Gastrocnemius medialis (tissue), 4 donors: ENCODE measurements at regions not wholly inside any gene's neighbourhood (a gene's known extent, or its start where the extent isn't known, plus 50 kb on each side); places are given as distances from the start of the nearest gene placed in this dataset.

Experiments used
- ATAC-seq, 2 donors: fragments of 150-250 bp; one replicate each; pipeline ENCODE4 v1.9.1; 2016
- DNase-seq, 2 donors: peaks; one replicate each; pipeline ENCODE4 v3.0.0-alpha.2; 2019
- H3K27ac ChIP-seq, 4 donors: fragments of 200-600 bp; sonication (generic); 1 replicate in 1 of 4; 2 replicates in 3 of 4; pipeline ENCODE4 v1.5.1; 2016 to 2018; ENCODE audit warnings: mild to moderate bottlenecking in 2 of 4, moderate library complexity in 1 of 4
- H3K27me3 ChIP-seq, 3 donors: fragments of 200-600 bp; sonication (generic) in 2 of 3; 1 replicate in 1 of 3; 2 replicates in 2 of 3; pipeline versions ENCODE4 v1.5.1 to v1.6.0; 2016 to 2019; ENCODE audit warnings: mild to moderate bottlenecking in 1 of 3, moderate library complexity in 1 of 3
- H3K36me3 ChIP-seq, 2 donors: fragments of 200-600 bp; sonication (generic) in 1 of 2; one replicate each; pipeline ENCODE4 v1.5.1; 2017 to 2018
- H3K4me1 ChIP-seq, 2 donors: fragments of 200-600 bp; sonication (generic) in 1 of 2; one replicate each; pipeline ENCODE4 v1.5.1; 2016 to 2017; ENCODE audit warnings: mild to moderate bottlenecking in 2 of 2
- H3K4me3 ChIP-seq, 4 donors: fragments of 200-600 bp; sonication (generic) in 3 of 4; 1 replicate in 1 of 4; 2 replicates in 3 of 4; pipeline ENCODE4 v1.5.1; 2016 to 2019; ENCODE audit warnings: mild to moderate bottlenecking in 2 of 4
- H3K9me3 ChIP-seq, 3 donors: fragments of 200-600 bp; sonication (generic) in 2 of 3; 1 replicate in 1 of 3; 2 replicates in 2 of 3; pipeline ENCODE4 v1.5.1; 2016 to 2019
- POLR2A ChIP-seq, 2 donors: fragments of 450-650 bp; IDR thresholded peaks; one replicate each; pipeline ENCODE4 v1.6.1; 2017; ENCODE audit warnings: antibody characterized with exemption in 2 of 2, mild to moderate bottlenecking in 2 of 2, moderate library complexity in 2 of 2
- in situ Hi-C, 4 donors: fragments of 200-750 bp; cut with MboI; loops; one replicate each; pipeline versions ENCODE4 v1.15.0 to v1.8.0; 2017; ENCODE audit warnings: low sequenced_read_pairs in 4 of 4
- intact Hi-C: fragments of 100-400 bp; cut with DNase I; formaldehyde crosslinking; loops from one replicate; pipeline ENCODE4 v1.15.1; 2023; ENCODE audit warnings: low total_unique reads
- TF ChIP-seq, protein P1 (sequence below), 5 experiments: fragments of 450-650 bp in 3 of 5; fragments of 200-600 bp in 2 of 5; sonication (generic) in 2 of 5; IDR thresholded peaks in 4 of 5; conservative IDR thresholded peaks in 1 of 5; 1 replicate in 4 of 5; 2 replicates in 1 of 5; pipeline ENCODE4 v1.5.1; 2016 to 2019; ENCODE audit warnings: antibody characterized with exemption in 5 of 5, mild to moderate bottlenecking in 3 of 5, moderate library complexity in 3 of 5

DNA sequence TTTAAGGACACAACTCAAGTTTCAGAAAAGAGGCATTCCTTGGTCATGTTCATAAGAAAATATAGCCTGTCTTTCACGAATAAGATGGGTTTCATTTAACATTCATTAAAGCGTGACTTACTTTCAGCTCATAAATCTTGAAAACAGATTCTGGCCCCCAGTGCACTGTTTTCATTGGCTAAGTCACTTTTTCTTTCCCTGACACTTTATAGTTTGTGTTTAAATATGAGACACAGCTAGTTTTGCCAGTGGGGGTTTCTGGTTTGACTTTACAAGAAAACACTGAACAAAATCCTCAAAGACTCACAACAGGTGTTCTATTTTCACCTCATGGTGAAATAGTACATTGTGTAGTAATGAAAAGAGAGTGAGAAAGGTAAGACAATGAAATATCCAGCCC is 65.9 kb downstream of the PHLDA1 start:
- H3K9me3 ChIP-seq, result no peaks in the 10 kb centered on the region
- intact Hi-C loops (no loop called here), in situ Hi-C loops (no loop called here)
- DNase-seq, result no peak
- TF ChIP-seq, protein P1, sequence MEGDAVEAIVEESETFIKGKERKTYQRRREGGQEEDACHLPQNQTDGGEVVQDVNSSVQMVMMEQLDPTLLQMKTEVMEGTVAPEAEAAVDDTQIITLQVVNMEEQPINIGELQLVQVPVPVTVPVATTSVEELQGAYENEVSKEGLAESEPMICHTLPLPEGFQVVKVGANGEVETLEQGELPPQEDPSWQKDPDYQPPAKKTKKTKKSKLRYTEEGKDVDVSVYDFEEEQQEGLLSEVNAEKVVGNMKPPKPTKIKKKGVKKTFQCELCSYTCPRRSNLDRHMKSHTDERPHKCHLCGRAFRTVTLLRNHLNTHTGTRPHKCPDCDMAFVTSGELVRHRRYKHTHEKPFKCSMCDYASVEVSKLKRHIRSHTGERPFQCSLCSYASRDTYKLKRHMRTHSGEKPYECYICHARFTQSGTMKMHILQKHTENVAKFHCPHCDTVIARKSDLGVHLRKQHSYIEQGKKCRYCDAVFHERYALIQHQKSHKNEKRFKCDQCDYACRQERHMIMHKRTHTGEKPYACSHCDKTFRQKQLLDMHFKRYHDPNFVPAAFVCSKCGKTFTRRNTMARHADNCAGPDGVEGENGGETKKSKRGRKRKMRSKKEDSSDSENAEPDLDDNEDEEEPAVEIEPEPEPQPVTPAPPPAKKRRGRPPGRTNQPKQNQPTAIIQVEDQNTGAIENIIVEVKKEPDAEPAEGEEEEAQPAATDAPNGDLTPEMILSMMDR (IDR thresholded peaks at IDR 0.05 in 4 of 5, conservative IDR thresholded peaks at IDR 0.05 in 1 of 5), result no peak
- TF ChIP-seq POLR2A (IDR thresholded peaks at IDR 0.05), result no peak
- H3K27me3 ChIP-seq, result no peaks in the 10 kb centered on the region
- H3K4me3 ChIP-seq, result no peak overlapping the region
- ATAC-seq, result no peak
- H3K36me3 ChIP-seq, result no peaks in the 10 kb centered on the region
- no peak overlapping the region for H3K27ac ChIP-seq
- no peaks in the 10 kb centered on the region for H3K4me1 ChIP-seq

DNA sequence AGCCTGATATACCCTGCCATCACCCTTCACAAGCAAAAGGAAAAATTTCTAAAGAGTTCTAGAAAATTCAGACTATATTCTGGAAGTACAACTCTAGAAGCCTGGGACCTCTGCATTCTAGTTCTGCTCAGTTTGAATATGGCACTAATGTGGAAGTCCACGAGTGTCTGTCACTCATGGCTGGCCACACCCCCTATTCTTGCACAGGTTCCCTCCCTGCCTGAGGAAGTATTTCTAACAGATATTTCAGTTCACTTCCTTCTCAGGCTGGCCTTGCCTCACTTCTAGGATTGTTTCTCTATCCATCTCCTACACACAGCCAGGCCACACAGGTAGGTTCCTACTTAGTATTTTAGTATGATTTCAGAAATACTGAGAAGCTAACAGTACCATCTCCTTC is 67.4 kb downstream of the PHLDA1 start:
- in situ Hi-C loops, result no loop called here
- DNase-seq, result peak in 1 of 2 donors; percentile 23
- H3K27me3 ChIP-seq, result no peaks in the 10 kb centered on the region
- H3K4me3 ChIP-seq, result no peak overlapping the region
- no peaks in the 10 kb centered on the region for H3K4me1 ChIP-seq
- no peak for ATAC-seq
- H3K27ac ChIP-seq, result no peak overlapping the region
- intact Hi-C loops, result no loop called here
- TF ChIP-seq POLR2A (IDR thresholded peaks at IDR 0.05), result no peak
- TF ChIP-seq, protein P1 (IDR thresholded peaks at IDR 0.05 in 4 of 5, conservative IDR thresholded peaks at IDR 0.05 in 1 of 5), result no peak
- H3K9me3 ChIP-seq, result no peaks in the 10 kb centered on the region
- H3K36me3 ChIP-seq, result no peaks in the 10 kb centered on the region

DNA sequence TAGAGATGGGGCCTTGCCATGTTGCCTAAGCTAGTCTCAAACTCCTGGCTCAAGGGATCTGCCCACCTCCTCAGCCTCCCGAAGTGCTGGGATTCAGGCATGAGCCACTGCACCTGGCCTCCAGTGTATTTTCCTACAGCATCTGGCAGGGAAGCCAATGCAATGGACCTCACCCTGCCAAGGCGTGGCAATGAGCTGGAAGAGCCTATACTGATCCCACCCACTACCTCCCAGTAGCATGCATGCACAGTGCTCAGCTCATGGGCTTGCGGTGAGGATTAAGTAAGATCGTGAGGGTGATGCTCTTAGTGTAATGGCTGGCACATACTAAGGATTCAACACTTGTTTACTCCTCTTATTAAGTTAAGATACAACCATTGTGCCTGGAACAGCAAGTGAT is 69.7 kb downstream of the PHLDA1 start:
- no peak for ATAC-seq
- intact Hi-C loops, result no loop called here
- Histone ChIP-seq H3K4me3 (no peak overlapping the region), H3K27ac (no peak overlapping the region), H3K9me3 (no peaks in the 10 kb centered on the region), H3K36me3 (no peaks in the 10 kb centered on the region), H3K27me3 (no peaks in the 10 kb centered on the region), H3K4me1 (no peaks in the 10 kb centered on the region)
- no peak for DNase-seq
- no peak for TF ChIP-seq POLR2A (IDR thresholded peaks at IDR 0.05)
- TF ChIP-seq, protein P1 (IDR thresholded peaks at IDR 0.05 in 4 of 5, conservative IDR thresholded peaks at IDR 0.05 in 1 of 5), result no peak
- in situ Hi-C loops, result no loop called here

DNA sequence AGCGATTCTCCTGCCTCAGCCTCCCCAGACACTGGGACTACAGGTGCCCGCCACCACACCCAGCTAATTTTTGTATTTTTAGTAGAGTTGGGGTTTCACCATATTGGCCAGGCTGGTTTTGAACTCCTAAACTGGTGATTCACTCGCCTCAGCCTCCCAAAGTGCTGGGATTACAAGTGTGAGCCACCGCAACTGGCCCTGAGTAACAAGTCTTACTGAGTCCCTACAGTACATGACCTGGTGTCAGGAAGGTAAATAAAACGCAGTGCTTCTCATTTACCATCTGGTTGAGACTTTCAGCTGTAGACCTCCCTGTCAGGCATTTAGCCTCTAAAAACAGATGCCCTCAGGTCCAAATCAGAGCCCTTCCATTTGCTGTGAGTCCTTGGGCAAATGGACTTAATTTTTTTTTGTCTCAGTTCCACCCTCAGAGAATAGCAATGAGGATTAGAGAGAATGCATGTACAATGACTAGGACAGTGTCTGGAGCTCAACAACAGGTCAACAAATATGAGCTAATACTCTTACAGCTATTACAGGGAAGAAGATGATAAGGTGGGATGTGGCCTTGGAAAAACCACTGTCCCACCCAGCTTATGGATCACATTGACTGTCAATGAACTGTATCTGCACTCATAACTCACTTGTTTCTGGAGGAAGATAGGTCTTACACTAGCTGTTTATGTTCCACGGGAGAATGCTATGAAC is 70.5 kb downstream of the PHLDA1 start:
- in situ Hi-C loops, result no loop called here
- DNase-seq, result no peak
- no peak overlapping the region for H3K27ac ChIP-seq
- H3K27me3 ChIP-seq, result no peaks in the 10 kb centered on the region
- H3K9me3 ChIP-seq, result no peaks in the 10 kb centered on the region
- TF ChIP-seq, protein P1 (IDR thresholded peaks at IDR 0.05 in 4 of 5, conservative IDR thresholded peaks at IDR 0.05 in 1 of 5), result no peak
- TF ChIP-seq POLR2A (IDR thresholded peaks at IDR 0.05), result no peak
- H3K36me3 ChIP-seq, result no peaks in the 10 kb centered on the region
- no peaks in the 10 kb centered on the region for H3K4me1 ChIP-seq
- no peak overlapping the region for H3K4me3 ChIP-seq
- intact Hi-C loops, result no loop called here
- no peak for ATAC-seq
